Effector memory CD4-positive, alpha-beta T cell (primary cell): ENCODE measurements at regions not wholly inside any gene's neighbourhood (a gene's known extent, or its start where the extent isn't known, plus 50 kb on each side); places are given as distances from the start of the nearest gene placed in this dataset.

Experiments used
- DNase-seq, 3 donors: peaks; one replicate each; pipeline ENCODE4 v3.0.0-alpha.2; 2020
- H3K27ac ChIP-seq: 2 replicates; pipeline ENCODE4 v1.7.0; 2013; ENCODE audit warnings: mild to moderate bottlenecking, low read length, moderate library complexity; ENCODE audit not compliant: insufficient read depth, poor library complexity, severe bottlenecking
- H3K27me3 ChIP-seq: replicated peaks from 2 replicates; pipeline ENCODE4 v1.7.0; 2013; ENCODE audit warnings: mild to moderate bottlenecking, low read length; ENCODE audit not compliant: insufficient read depth, control insufficient read depth, poor library complexity, severe bottlenecking
- H3K36me3 ChIP-seq: 2 replicates; pipeline ENCODE4 v1.7.0; 2013; ENCODE audit warnings: mild to moderate bottlenecking, low read length, moderate library complexity; ENCODE audit not compliant: control insufficient read depth, insufficient read depth
- H3K4me1 ChIP-seq: 2 replicates; pipeline ENCODE4 v1.7.0; 2013; ENCODE audit warnings: low read length, mild to moderate bottlenecking; ENCODE audit not compliant: control insufficient read depth, insufficient read depth, poor library complexity, severe bottlenecking
- H3K4me3 ChIP-seq: 2 replicates; pipeline ENCODE4 v1.7.0; 2013; ENCODE audit warnings: low read length, low read depth, mild to moderate bottlenecking; ENCODE audit not compliant: insufficient read depth, poor library complexity, severe bottlenecking
- H3K9me3 ChIP-seq: 2 replicates; pipeline ENCODE4 v1.7.0; 2013; ENCODE audit warnings: mild to moderate bottlenecking, low read length, moderate library complexity; ENCODE audit not compliant: control insufficient read depth

DNA sequence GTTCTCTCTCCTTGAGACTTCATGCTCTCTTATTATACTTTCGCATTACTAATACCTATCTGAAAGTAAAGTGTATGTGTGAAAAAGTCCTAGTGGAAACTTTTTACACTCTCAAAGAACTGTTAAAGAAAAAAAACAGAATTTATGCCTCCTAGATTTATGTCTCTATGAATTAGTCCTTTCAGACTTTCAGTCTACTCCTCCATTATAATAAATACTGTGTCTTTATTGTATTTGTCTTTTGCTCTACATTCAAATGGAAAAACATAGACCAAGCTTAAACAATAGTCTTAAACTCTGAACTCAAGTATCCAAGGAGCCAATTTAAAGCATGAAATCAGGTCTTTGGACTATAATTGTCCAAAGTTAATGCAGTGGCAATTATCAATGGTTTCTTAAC lies 1449.0 kb downstream of the PLA2G4A start:
- Histone ChIP-seq H3K9me3 (no peaks in the 10 kb centered on the region), H3K4me3 (no peak overlapping the region), H3K27me3 (no peaks in the 10 kb centered on the region), H3K27ac (no peak overlapping the region), H3K36me3 (no peaks in the 10 kb centered on the region), H3K4me1 (no peaks in the 10 kb centered on the region)
- DNase-seq: no peak

DNA sequence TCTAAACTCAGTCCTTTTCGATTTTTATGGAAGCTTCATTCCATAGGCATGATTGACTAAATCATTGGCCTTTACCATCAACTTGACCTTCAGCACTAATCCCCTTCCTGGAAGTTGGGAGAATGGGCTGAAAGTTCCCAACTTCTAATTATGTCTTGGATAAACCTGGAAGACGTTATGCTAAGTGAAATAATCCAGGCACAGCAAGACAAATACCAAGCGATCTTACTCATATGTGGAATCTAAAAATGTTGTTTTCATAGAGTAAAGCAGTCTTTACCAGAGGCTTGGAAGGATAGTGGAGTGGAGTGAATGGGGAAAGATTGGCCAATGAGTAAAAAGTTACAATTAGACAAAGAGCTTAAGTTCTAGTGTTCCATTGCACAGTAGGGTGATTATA lies 1453.2 kb downstream of the PLA2G4A start:
- Histone ChIP-seq H3K4me3 (no peak overlapping the region), H3K4me1 (no peaks in the 10 kb centered on the region), H3K27ac (no peak overlapping the region), H3K9me3 (no peaks in the 10 kb centered on the region), H3K36me3 (no peaks in the 10 kb centered on the region), H3K27me3 (no peaks in the 10 kb centered on the region)
- DNase-seq: no peak

DNA sequence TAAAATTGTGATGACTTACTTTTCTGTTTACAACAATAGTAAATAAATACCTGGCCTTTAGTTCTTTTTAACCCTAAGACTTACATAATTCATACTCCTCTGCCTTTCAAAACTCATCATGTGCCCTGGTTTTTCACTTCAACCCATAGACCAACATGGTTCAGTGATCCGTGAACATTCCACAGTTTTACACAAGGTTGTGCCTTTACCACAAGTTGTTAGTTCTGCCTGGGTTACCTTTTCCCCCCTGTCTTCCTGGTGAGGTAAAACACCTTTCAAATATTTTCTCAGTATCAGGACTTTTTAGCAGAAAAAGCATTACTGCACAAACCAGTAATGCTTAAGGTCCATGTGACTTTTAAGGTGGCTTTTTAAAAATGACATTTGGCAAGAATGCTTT lies 1466.4 kb downstream of the PLA2G4A start:
- no peak overlapping the region for H3K4me3 ChIP-seq
- no peak for DNase-seq

DNA sequence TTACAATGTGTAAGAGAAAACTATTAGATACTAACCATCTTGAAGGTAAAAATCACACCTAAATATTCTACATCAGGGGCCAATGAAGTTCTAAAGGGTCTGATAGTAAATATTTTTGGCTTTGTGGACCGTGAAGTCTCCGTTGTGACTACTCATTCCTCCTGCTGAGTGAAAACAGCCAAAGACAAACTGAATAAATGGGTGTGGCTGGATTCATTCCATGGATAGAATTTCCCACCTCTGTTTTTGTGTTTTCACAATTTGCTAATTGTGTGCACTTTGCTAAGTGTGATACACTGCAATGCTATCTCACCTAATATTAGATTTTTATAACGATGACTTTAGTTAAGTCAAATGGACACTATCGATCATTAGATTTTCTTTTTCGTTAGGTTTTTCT lies 1474.0 kb downstream of the PLA2G4A start:
- H3K4me3 ChIP-seq: no peak overlapping the region
- H3K36me3 ChIP-seq: no peaks in the 10 kb centered on the region
- no peaks in the 10 kb centered on the region for H3K9me3 ChIP-seq
- DNase-seq: no peak
- no peak overlapping the region for H3K27ac ChIP-seq
- no peaks in the 10 kb centered on the region for H3K27me3 ChIP-seq
- H3K4me1 ChIP-seq: no peaks in the 10 kb centered on the region

More for the DNA sequence above, 1466.4 kb downstream of the PLA2G4A start:
- no peaks in the 10 kb centered on the region for H3K27me3 ChIP-seq
- no peaks in the 10 kb centered on the region for H3K36me3 ChIP-seq
- no peak overlapping the region for H3K27ac ChIP-seq
- H3K4me1 ChIP-seq: no peaks in the 10 kb centered on the region
- H3K9me3 ChIP-seq: no peaks in the 10 kb centered on the region

DNA sequence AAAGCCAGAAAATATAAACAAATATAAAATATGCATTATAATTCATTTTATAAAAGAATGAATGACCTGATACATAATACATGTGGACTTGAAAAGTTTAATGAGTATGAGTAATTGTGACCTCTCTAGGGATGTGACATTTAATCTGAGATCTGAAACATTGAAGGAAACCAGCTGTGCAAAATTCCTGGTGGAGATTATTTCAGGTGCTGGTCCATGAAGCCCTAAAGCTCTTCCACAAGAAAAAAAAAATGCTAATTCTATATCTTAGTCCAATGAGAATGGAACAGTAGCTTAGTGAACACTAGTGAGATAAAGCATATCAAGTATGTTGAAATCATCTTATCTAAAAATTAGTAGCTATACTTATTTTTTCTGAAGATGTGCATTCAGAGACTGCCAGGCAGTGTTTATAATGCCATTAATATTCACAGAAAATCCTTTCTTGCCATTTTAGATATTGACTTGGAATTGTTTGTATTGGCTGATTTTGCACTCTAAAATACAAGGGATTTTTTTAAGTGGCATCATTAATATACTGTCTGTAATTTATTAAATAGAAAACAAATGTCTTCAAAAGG lies 1485.9 kb downstream of the PLA2G4A start:
- Histone ChIP-seq H3K4me3 (no peak overlapping the region), H3K27ac (no peak overlapping the region)
- DNase-seq: no peak

DNA sequence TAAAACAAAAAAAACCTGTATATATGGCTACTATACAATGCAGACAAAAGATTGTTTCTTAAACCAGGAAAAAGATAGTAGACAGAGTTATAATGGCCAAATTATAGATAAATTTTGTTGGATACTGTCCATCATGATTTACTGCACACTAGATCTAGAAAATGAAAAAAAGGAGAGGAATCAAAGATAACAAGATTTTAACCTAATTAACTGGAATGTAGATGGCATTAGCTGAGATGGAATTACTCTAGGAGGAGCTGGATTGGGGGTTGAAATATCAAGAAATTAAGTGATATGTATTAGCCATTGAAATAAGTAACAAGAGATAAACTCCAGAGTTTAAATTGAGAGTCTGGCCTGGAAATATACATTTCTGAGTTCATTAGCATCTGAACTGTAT lies 1489.1 kb downstream of the PLA2G4A start:
- Histone ChIP-seq H3K27ac (no peak overlapping the region), H3K4me1 (no peaks in the 10 kb centered on the region), H3K4me3 (no peak overlapping the region), H3K9me3 (no peaks in the 10 kb centered on the region), H3K27me3 (no peaks in the 10 kb centered on the region), H3K36me3 (no peaks in the 10 kb centered on the region)
- no peak for DNase-seq

More for the DNA sequence above, 1485.9 kb downstream of the PLA2G4A start:
- H3K4me1 ChIP-seq: no peaks in the 10 kb centered on the region
- no peaks in the 10 kb centered on the region for H3K36me3 ChIP-seq
- H3K9me3 ChIP-seq: no peaks in the 10 kb centered on the region
- no peaks in the 10 kb centered on the region for H3K27me3 ChIP-seq

DNA sequence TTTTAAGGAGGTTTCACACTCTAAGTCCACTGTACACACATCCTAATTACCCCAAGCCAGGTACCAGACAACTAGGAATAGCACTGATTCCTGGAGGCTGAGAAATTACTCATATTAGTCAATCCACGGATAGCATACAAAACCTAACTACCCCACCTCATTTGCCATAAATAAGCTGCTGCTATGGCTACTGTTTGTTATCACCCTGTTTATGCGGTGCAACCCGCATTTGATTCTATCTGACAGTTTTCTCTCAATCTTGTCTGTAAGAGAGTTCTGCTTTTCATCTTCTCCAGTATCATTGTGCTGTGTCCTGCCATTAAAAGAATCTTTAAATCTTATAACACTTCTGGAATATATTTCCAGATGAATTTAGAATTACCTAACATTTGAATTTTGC lies 1496.5 kb downstream of the PLA2G4A start:
- no peaks in the 10 kb centered on the region for H3K27me3 ChIP-seq

DNA sequence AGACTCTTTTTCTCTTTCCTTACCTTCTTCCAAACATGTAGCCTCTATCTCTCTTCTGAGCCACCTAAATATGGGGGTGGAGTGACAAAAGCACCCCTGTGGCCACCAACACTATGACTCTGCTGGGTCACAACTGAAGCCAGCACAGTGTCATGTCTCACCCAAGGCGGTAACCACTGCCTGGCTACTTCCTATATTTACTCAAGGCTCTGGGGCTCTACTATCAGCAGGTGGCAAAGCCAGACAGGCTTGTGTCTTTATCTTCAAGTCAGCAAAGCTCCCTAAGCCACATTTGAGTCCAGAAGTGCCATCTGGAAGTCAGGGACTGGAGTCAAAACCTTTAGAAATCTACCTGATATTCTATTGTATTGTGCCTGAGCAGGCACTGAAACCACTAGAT lies 1515.2 kb downstream of the PLA2G4A start:
- no peak overlapping the region for H3K27ac ChIP-seq
- no peaks in the 10 kb centered on the region for H3K36me3 ChIP-seq
- H3K27me3 ChIP-seq: no peaks in the 10 kb centered on the region
- H3K9me3 ChIP-seq: no peaks in the 10 kb centered on the region
- H3K4me1 ChIP-seq: no peaks in the 10 kb centered on the region
- no peak overlapping the region for H3K4me3 ChIP-seq
- DNase-seq: no peak

More for the DNA sequence above, 1496.5 kb downstream of the PLA2G4A start:
- Histone ChIP-seq H3K36me3 (no peaks in the 10 kb centered on the region), H3K4me1 (no peaks in the 10 kb centered on the region), H3K4me3 (no peak overlapping the region), H3K9me3 (no peaks in the 10 kb centered on the region), H3K27ac (no peak overlapping the region)
- no peak for DNase-seq

DNA sequence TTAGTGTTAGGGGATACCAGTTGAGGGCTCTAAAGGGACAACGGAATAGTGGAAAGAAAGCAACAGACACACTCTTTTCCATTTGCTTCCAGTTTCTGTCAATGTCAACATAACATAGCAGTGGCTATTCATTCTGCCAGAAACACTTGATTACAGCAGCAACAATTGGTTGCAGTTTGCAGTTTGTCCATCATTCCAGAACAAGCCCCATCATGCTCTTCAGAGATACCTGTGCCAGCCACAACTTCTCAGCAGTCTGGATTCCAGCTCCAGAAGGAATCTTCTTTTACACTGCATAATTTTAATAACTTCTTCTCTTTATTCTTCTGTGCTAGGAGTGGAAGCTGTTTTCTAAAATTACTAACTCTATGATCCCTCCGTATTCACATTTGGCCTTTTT lies 1521.4 kb downstream of the PLA2G4A start:
- Histone ChIP-seq H3K9me3 (no peaks in the 10 kb centered on the region), H3K4me1 (no peaks in the 10 kb centered on the region), H3K36me3 (no peaks in the 10 kb centered on the region), H3K4me3 (no peak overlapping the region), H3K27ac (no peak overlapping the region), H3K27me3 (no peaks in the 10 kb centered on the region)
- no peak for DNase-seq

DNA sequence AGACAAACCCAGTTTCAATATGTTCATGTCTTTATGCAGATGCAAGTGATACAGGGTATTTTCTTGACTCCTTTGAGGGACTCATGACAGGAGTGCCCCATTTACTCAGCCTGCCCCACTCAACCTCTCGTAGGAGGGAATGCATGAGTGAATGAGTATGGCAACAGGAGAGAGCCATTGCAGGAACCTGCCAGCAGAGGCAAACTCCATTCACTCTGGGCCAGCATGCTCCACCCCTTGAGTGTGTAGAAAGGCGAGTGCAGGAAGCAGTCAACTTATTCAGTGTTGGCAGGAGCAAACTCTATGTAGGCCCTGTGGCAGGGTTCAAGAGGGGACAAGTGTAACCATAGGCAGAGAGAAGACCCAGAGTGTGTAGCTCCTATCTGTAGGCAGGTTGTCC lies 1526.3 kb downstream of the PLA2G4A start:
- DNase-seq: no peak
- no peaks in the 10 kb centered on the region for H3K4me1 ChIP-seq
- H3K9me3 ChIP-seq: no peaks in the 10 kb centered on the region
- no peaks in the 10 kb centered on the region for H3K27me3 ChIP-seq
- no peak overlapping the region for H3K27ac ChIP-seq
- H3K4me3 ChIP-seq: no peak overlapping the region
- no peaks in the 10 kb centered on the region for H3K36me3 ChIP-seq
